PC-9 (cell line): ENCODE measurements at regions not wholly inside any gene's neighbourhood (a gene's known extent, or its start where the extent isn't known, plus 50 kb on each side); places are given as distances from the start of the nearest gene placed in this dataset.
A peak's percentile ranks its signal among the peaks of the same experiment; 100 is the strongest.

Experiments used
- BruUV-seq: library from RNA; stranded (reverse); fragments of 400-500 nt; replicated peaks from 2 replicates; lab custom pipeline; 2021; lab: Mats Ljungman, UMichigan
- CTCF ChIA-PET: fragments of 300-600 bp; sonication (Branson Sonifier 250); formaldehyde crosslinking; loops from one replicate; lab custom pipeline; 2022; ENCODE audit warnings: antibody characterized with exemption; lab: Charles Lee
- POLR2A ChIA-PET: fragments of 300-600 bp; sonication (Branson Sonifier 250); formaldehyde crosslinking; loops from one replicate; lab custom pipeline; 2022; ENCODE audit warnings: antibody characterized with exemption; ENCODE audit not compliant: unreplicated experiment; lab: Charles Lee
- DNase-seq, 2 experiments: peaks; one replicate each; pipeline versions ENCODE4 v3.0.0 to v3.0.0-alpha.2; 2015 to 2022; ENCODE audit warnings: mixed read lengths in 1 of 2
- H2AFZ ChIP-seq: fragments of 200-600 bp; sonication (generic); 2 replicates; pipeline ENCODE4 v1.8.1; 2017; ENCODE audit warnings: antibody characterized with exemption
- H3F3A ChIP-seq: fragments of 200-600 bp; sonication (generic); 2 replicates; pipeline ENCODE4 v1.8.1; 2017; ENCODE audit warnings: antibody characterized with exemption, mild to moderate bottlenecking, low read depth; ENCODE audit not compliant: insufficient read depth
- H3K27ac ChIP-seq: fragments of 200-600 bp; sonication (generic); 2 replicates; pipeline ENCODE4 v1.6.1; 2016; ENCODE audit warnings: mixed run types
- H3K27me3 ChIP-seq: fragments of 200-600 bp; sonication (generic); 2 replicates; pipeline ENCODE4 v1.6.1; 2016; ENCODE audit warnings: low read depth, mixed run types; ENCODE audit not compliant: insufficient read depth
- H3K36me3 ChIP-seq: fragments of 200-600 bp; sonication (generic); 2 replicates; pipeline ENCODE4 v1.6.1; 2016; ENCODE audit warnings: low read depth, mixed run types
- H3K4me1 ChIP-seq: fragments of 200-600 bp; sonication (generic); replicated peaks from 2 replicates; pipeline ENCODE4 v1.6.1; 2016; ENCODE audit warnings: mixed run types; ENCODE audit not compliant: insufficient read depth
- H3K4me2 ChIP-seq: fragments of 200-600 bp; sonication (generic); 2 replicates; pipeline ENCODE4 v1.6.1; 2017; ENCODE audit warnings: mixed run types
- H3K4me3 ChIP-seq: fragments of 200-600 bp; sonication (generic); 2 replicates; pipeline ENCODE4 v1.6.1; 2016; ENCODE audit warnings: mixed run types
- H3K79me2 ChIP-seq: fragments of 200-600 bp; sonication (generic); 2 replicates; pipeline ENCODE4 v1.6.1; 2017; ENCODE audit warnings: low read depth, mixed run types
- H3K9me2 ChIP-seq: fragments of 200-600 bp; sonication (generic); 2 replicates; pipeline ENCODE4 v1.8.1; 2017; ENCODE audit warnings: mild to moderate bottlenecking; ENCODE audit not compliant: insufficient read depth
- H3K9me3 ChIP-seq: fragments of 200-600 bp; sonication (generic); 2 replicates; pipeline ENCODE4 v1.8.1; 2016; ENCODE audit warnings: low read depth; ENCODE audit not compliant: insufficient read depth
- H4K20me1 ChIP-seq: fragments of 200-600 bp; sonication (generic); 2 replicates; pipeline ENCODE4 v1.8.1; 2017; ENCODE audit not compliant: insufficient read depth
- CTCF ChIP-seq: fragments of 200-600 bp; sonication (generic); conservative IDR thresholded peaks from 2 replicates; pipeline ENCODE4 v1.6.1; 2017; ENCODE audit warnings: mixed run types, antibody characterized with exemption, mild to moderate bottlenecking, moderate library complexity
- EZH2 ChIP-seq: fragments of 200-600 bp; sonication (generic); IDR thresholded peaks from 2 replicates; pipeline ENCODE4 v1.8.0; 2017; ENCODE audit warnings: antibody characterized with exemption, low read depth
- intact Hi-C: fragments of 100-400 bp; cut with micrococcal nuclease; formaldehyde crosslinking; loops from one replicate; pipeline ENCODE4 v1.10.0; 2022; ENCODE audit not compliant: unreplicated experiment

GRCh38 chr10:93166134-93166533, 92.4 kb downstream of the CYP26A1 start:
- no peaks in the 10 kb centered on the region for H3F3A ChIP-seq
- H3K4me1 ChIP-seq, result no peaks in the 10 kb centered on the region
- ChIA-PET POLR2A (no interaction called here), CTCF (no interaction called here)
- H3K9me2 ChIP-seq, result no peaks in the 10 kb centered on the region
- no peaks in the 10 kb centered on the region for H3K36me3 ChIP-seq
- H3K4me3 ChIP-seq, result no peak overlapping the region
- no peak overlapping the region for H3K27ac ChIP-seq
- H3K27me3 ChIP-seq, result no peaks in the 10 kb centered on the region
- no peak overlapping the region for H3K4me2 ChIP-seq
- H3K79me2 ChIP-seq, result no peaks in the 10 kb centered on the region
- H3K9me3 ChIP-seq, result no peaks in the 10 kb centered on the region; the same call in 1 of the 2 replicates
- TF ChIP-seq EZH2, result no peak
- no peak for TF ChIP-seq CTCF
- DNase-seq, result no peak
- no peak overlapping the region for H2AFZ ChIP-seq
- intact Hi-C loops, result no loop called here
- no TSS peak for BruUV-seq
- H4K20me1 ChIP-seq, result no peaks in the 10 kb centered on the region

GRCh38 chr10:93171837-93172236, 98.1 kb downstream of the CYP26A1 start:
- intact Hi-C loops, result no loop called here
- no peaks in the 10 kb centered on the region for H3K9me2 ChIP-seq
- no peak for DNase-seq
- BruUV-seq, result no TSS peak
- H3K27me3 ChIP-seq, result no peaks in the 10 kb centered on the region
- H3K4me3 ChIP-seq, result no peak overlapping the region
- no peak overlapping the region for H3K4me2 ChIP-seq
- TF ChIP-seq EZH2 (no peak), CTCF (no peak)
- H3K79me2 ChIP-seq, result no peaks in the 10 kb centered on the region
- H2AFZ ChIP-seq, result no peak overlapping the region
- no peaks in the 10 kb centered on the region for H3F3A ChIP-seq
- no peaks in the 10 kb centered on the region for H3K9me3 ChIP-seq
- H3K4me1 ChIP-seq, result peaks cover 9% of the 10 kb centered on the region; the same call in 1 of the 2 replicates
- no peak overlapping the region for H3K27ac ChIP-seq
- ChIA-PET POLR2A (no interaction called here), CTCF (no interaction called here)
- no peaks in the 10 kb centered on the region for H4K20me1 ChIP-seq
- H3K36me3 ChIP-seq, result no peaks in the 10 kb centered on the region

- H3K36me3 ChIP-seq, result no peaks in the 10 kb centered on the region
- peaks cover 9% of the 10 kb centered on the region; the same call in 1 of the 2 replicates for H3K4me1 ChIP-seq
- H3K79me2 ChIP-seq, result no peaks in the 10 kb centered on the region
- H3K9me3 ChIP-seq, result no peaks in the 10 kb centered on the region
- BruUV-seq, result no TSS peak
- H3K9me2 ChIP-seq, result no peaks in the 10 kb centered on the region
- H3K4me3 ChIP-seq, result no peak overlapping the region
- no peaks in the 10 kb centered on the region for H3F3A ChIP-seq
- intact Hi-C loops, result no loop called here
- no peak overlapping the region for H2AFZ ChIP-seq
- CTCF ChIA-PET, result no interaction called here
- TF ChIP-seq EZH2, result no peak
- TF ChIP-seq CTCF, result no peak
- H3K27ac ChIP-seq, result no peak overlapping the region
- POLR2A ChIA-PET, result no interaction called here
- peak overlapping the region; percentile 23; the same call in 1 of the 2 replicates for H3K4me2 ChIP-seq
- no peaks in the 10 kb centered on the region for H4K20me1 ChIP-seq
- no peak for DNase-seq
- no peaks in the 10 kb centered on the region for H3K27me3 ChIP-seq
Measured at GRCh38 chr10:93173967-93174845, 100.5 kb downstream of the CYP26A1 start.
